ENCODE measurements at regions not wholly inside any gene's neighbourhood (a gene's known extent, or its start where the extent isn't known, plus 50 kb on each side); places are given as distances from the start of the nearest gene placed in this dataset.

DNA sequence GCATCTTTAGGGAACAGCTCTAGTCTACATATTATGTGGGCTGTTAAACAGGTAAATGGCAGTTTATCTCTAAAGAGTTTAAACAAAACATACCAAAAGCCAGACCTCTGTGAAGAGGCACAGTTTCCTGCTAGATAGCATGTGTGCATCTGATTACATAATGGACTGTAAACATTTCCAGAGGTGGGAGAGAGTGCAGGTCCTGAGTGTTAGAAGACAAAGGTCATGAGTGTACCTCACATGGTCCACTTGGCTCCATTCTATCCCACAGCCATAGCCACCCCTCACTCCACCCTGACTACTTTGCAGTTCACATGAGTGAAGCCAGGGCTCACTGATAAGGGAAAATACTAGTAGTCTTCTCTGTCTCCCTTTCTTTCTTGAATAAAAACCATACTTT is 233.4 kb downstream of the MTX2 start:
- no peak for DNase-seq (ENCODE audit: low read depth, low spot score)

- DNase-seq (ENCODE audit: low read depth, low spot score) = no peak
These were observed 234.5 kb downstream of the MTX2 start for GRCh38 chr2:176503776-176504175.

DNA sequence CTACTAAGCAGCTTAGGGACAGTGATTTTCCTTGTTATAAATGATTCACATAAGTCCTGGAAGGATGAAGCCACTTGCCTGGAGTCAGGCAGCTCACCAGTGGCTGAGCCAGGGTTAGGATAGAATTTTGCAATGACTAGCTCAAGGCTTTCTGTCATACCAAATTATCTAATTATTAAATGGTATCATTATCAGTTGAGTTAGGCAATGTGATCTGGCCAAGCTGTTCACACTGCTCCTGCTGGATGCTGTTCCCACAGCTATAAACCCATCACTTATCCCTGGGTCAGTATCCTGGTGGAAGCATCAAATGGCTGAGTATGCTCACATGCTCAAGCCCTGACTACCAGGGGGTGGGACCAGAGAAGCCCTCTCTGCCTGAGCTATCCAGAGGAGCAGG is 235.2 kb downstream of the MTX2 start:
- DNase-seq (ENCODE audit: low read depth, low spot score) = no peak

GRCh38 chr2:176507786-176508185 is 238.5 kb downstream of the MTX2 start:
- no peak for DNase-seq (ENCODE audit: low read depth, low spot score)

DNA sequence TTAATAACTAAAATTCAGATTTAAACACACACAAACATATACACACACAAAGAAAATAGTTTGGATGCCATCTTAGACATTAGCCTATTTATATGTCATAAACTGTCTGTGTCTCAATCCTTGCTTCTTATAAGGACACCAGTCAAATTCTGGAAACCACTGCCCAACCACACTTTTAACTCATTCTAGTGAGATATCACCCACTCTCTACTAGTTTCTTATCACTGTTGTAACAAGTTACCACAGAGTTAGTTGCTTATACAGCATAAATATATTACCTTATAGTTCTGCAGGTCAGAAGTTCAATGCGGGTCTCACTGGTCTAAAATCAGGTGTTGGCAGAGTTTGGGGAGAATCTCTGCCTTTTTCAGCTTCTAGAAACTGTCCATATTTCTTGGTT is 239.1 kb downstream of the MTX2 start:
- no peak for DNase-seq (ENCODE audit: low read depth, low spot score)

- DNase-seq (ENCODE audit: low read depth, low spot score) = peak; percentile 22
These were observed 239.9 kb downstream of the MTX2 start for GRCh38 chr2:176508984-176509740.

DNA sequence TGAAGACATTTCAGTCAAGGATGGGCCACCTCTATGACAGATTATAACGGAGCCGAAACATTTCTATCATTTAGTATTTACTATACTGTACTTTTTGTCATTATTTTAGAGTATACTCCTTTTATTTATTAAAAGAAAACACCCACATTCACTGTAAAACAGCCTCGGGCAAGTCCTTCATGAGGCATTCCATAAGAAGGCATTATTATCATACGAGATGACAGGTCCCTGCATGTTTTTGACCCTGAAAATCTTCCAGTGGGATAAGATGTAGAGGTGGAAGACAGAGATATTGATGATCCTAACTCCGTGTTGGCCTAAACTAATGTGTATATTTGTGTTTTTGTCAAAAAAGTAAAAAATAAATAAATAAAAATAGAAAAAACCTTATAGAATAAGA is 245.0 kb downstream of the MTX2 start:
- DNase-seq (ENCODE audit: low read depth, low spot score) = no peak

GRCh38 chr2:176514805-176515500 is 245.7 kb downstream of the MTX2 start:
- no peak for DNase-seq (ENCODE audit: low read depth, low spot score)

GRCh38 chr2:176516051-176516602 is 246.9 kb downstream of the MTX2 start:
- DNase-seq (ENCODE audit: low read depth, low spot score) = no peak

DNA sequence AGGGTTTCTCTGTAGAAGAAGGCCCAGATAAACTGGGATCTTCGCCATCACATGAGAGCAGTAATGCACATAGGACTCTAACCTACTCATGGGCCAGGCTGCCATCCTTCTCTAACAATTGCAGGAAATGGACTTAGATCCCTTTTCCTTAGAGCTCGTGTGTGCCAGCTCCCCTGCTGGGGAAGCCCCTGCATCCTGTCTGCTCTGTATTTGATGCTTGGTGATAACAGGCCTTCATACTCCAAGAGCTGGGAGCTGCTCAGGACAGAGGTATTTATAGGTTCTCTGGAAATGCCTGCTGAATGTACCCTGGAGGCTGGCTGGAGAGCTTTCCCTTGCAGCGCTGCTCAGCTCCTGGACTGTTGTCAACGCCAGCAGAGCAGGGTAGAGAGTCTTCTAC is 249.6 kb downstream of the MTX2 start:
- no peak for DNase-seq (ENCODE audit: low read depth, low spot score)

GRCh38 chr2:176521878-176522670 is 252.8 kb downstream of the MTX2 start:
- no peak for DNase-seq (ENCODE audit: low read depth, low spot score)

- DNase-seq (ENCODE audit: low read depth, low spot score) = no peak
These were observed 255.8 kb downstream of the MTX2 start for GRCh38 chr2:176525086-176525485.

- peak; percentile 59 for DNase-seq (ENCODE audit: low read depth, low spot score)
These were observed 258.0 kb downstream of the MTX2 start for GRCh38 chr2:176526995-176527901.

DNA sequence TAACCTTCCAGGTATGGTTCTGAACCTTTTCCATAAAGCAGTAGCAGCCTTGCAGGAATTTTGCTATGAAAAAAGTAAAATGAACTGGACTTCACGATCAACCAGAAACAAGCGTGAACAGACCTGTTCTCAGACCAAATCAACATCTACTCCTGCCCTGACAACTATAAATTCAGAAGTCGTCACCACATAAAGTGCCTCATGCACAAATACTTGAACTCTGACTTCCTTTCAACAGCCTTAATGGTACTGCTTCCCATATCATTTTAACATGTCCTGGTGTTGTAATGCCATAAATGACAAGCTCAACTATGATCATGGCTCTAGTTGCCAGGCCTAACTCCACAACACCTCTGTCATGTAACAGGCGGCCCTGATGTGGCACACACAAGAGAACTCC is 262.4 kb downstream of the MTX2 start:
- DNase-seq (ENCODE audit: low read depth, low spot score) = no peak

DNA sequence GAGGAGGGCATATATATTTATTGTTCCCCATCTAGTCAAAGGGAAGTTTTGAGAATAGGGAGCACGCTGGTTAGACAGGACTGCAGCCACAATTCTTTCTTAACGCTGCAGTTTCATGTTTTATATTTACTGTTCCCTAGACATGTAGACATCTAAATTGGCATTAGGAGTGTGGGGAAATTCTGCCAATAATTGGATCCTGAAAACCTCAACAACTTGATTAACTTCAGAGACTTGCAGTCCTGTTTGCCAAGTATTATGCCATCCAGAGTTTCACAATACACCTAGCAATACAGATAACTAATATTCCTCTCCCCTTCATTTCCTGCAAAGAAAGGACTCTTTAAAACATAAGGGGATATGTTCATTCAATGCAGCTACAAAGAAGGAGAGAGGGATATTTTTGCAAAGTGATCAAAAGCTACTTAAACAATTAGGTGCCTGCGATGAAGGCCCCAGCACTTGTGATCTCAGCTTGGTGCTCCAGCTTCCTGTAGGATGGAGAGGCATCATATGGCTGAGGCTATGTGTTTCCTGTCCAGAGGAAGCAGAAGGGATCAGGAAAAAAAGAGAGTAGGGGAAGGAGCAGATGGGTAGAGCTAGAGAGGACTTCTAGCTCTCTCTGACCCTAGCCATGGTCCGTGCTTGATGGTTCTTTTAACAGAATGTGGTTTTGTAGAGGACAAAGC is 264.4 kb downstream of the MTX2 start:
- DNase-seq (ENCODE audit: low read depth, low spot score) = no peak

DNA sequence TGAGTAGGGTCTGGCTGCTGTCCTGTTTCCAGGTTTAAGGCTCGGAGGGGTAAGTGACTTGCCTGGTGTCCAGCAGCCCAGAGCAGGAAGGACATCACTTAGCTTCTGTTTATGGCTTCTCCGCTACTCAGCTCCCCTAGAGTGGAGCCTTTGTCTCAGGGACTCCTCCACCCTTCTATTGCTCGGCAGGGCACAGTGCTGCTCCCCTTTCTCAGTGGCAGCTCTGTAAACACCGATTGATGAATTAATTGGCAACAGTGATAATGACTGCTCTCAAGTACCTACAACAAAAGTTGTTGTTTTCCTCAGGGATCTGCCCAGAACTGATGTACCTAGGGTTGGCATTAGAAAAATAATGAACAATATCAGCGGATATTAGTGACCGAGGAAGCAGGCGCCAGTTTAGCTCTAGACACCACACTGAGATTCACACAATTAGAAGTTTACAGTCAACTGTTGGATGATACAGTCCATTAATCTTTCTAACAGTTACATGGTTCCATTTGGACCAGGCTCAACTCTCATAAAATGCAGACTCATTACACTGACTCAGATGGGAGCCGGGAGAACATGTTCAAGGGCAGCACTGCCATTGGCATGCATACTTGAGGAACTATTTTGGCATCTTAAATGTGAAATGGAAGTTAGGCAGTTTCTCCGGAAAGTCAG is 265.7 kb downstream of the MTX2 start:
- peak; percentile 60 for DNase-seq (ENCODE audit: low read depth, low spot score)

- DNase-seq (ENCODE audit: low read depth, low spot score) = no peak
These were observed 266.3 kb downstream of the MTX2 start for GRCh38 chr2:176535467-176536113.

GRCh38 chr2:176536439-176537133 is 267.3 kb downstream of the MTX2 start:
- DNase-seq (ENCODE audit: low read depth, low spot score) = peak; percentile 16

- no peak for DNase-seq (ENCODE audit: low read depth, low spot score)
These were observed 268.7 kb downstream of the MTX2 start for GRCh38 chr2:176537932-176538331.

Measured in astrocyte of the hippocampus (primary cell).